GM18870 (cell line): ENCODE measurements at regions not wholly inside any gene's neighbourhood (a gene's known extent, or its start where the extent isn't known, plus 50 kb on each side); places are given as distances from the start of the nearest gene placed in this dataset.
"Not testable (repeated sequence)": the region's sequence is repeated elsewhere in the genome, so short reads cannot be mapped to it uniquely, and the experiment has no call there.

Source experiments
- ATAC-seq: cut with Tn5 transposase; IDR thresholded peaks from one replicate; pipeline ENCODE4 v1.9.1; 2021; ENCODE audit warnings: moderate library complexity; ENCODE audit not compliant: unreplicated experiment

- no peak for ATAC-seq
Measured at GRCh38 chr3:125645616-125646015, 50.3 kb upstream of the OSBPL11 start.

GRCh38 chr3:125646581-125646980, 51.3 kb upstream of the OSBPL11 start:
- ATAC-seq = no peak

- no peak for ATAC-seq
Measured at GRCh38 chr3:125647318-125648014, 52.2 kb upstream of the OSBPL11 start.

- no peak for ATAC-seq
Measured at GRCh38 chr3:125651244-125651643, 55.9 kb upstream of the OSBPL11 start.

- no peak for ATAC-seq
Measured at GRCh38 chr3:125652349-125652748, 57.1 kb upstream of the OSBPL11 start.

GRCh38 chr3:125654526-125654925, 59.2 kb upstream of the OSBPL11 start:
- no peak for ATAC-seq

GRCh38 chr3:125662675-125663074, 67.4 kb upstream of the OSBPL11 start:
- ATAC-seq = no peak

GRCh38 chr3:125670352-125670751, 75.1 kb upstream of the OSBPL11 start:
- no peak for ATAC-seq

- ATAC-seq = no peak
Measured at GRCh38 chr3:125670945-125671344, 75.6 kb upstream of the OSBPL11 start.

GRCh38 chr3:125671461-125672243, 76.4 kb upstream of the OSBPL11 start:
- no peak for ATAC-seq

GRCh38 chr3:125675791-125676190, 80.5 kb upstream of the OSBPL11 start:
- ATAC-seq = no peak

GRCh38 chr3:125679258-125679657, 84.0 kb upstream of the OSBPL11 start:
- ATAC-seq = no peak

- ATAC-seq = no peak
Measured at GRCh38 chr3:125681146-125681545, 85.8 kb upstream of the OSBPL11 start.

- not testable (repeated sequence) for ATAC-seq
Measured at GRCh38 chr3:125681906-125682305, 86.6 kb upstream of the OSBPL11 start.

- not testable (repeated sequence) for ATAC-seq
Measured at GRCh38 chr3:125682610-125683009, 87.3 kb upstream of the OSBPL11 start.

- ATAC-seq = no peak
Measured at GRCh38 chr3:125683067-125683829, 88.0 kb upstream of the OSBPL11 start.

- no peak for ATAC-seq
Measured at GRCh38 chr3:125684199-125684598, 88.9 kb upstream of the OSBPL11 start.

GRCh38 chr3:125685741-125686140, 90.4 kb upstream of the OSBPL11 start:
- not testable (repeated sequence) for ATAC-seq

GRCh38 chr3:125692361-125692760, 97.1 kb upstream of the OSBPL11 start:
- no peak for ATAC-seq

GRCh38 chr3:125693887-125694286, 98.6 kb upstream of the OSBPL11 start:
- no peak for ATAC-seq

GRCh38 chr3:125694761-125695294, 99.5 kb upstream of the OSBPL11 start:
- ATAC-seq = no peak
